ENCODE measurements at regions not wholly inside any gene's neighbourhood (a gene's known extent, or its start where the extent isn't known, plus 50 kb on each side); places are given as distances from the start of the nearest gene placed in this dataset.

DNA sequence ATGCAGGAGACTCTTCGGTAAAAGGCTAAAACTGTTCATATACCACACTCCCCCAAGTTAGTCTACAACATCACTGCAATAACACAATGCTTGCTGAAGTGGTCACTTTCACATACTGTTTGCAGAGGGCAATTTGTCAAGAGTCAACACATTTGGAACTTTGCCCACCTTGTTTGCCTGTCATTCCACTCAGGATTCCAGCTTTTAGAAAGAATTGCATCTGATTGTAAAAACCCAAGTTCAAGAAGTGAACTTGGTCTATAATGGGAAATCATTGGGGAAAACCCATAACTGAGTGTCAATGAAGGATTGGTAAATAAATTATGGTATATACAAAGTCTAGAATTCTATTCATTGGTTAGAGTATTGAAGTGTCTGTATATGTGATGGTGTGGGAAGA is 120.5 kb downstream of the GADD45G start:
- CTCF ChIA-PET = no interaction called here
- DNase-seq (no peak), ATAC-seq (ENCODE audit: low read depth) (no peak)
- intact Hi-C loops (cut with micrococcal nuclease) = no loop called here
- no peaks in the 10 kb centered on the region for H3K27me3 Mint-ChIP-seq
- H3K9me3 Mint-ChIP-seq = no peaks in the 10 kb centered on the region
- TF ChIP-seq, protein P1, sequence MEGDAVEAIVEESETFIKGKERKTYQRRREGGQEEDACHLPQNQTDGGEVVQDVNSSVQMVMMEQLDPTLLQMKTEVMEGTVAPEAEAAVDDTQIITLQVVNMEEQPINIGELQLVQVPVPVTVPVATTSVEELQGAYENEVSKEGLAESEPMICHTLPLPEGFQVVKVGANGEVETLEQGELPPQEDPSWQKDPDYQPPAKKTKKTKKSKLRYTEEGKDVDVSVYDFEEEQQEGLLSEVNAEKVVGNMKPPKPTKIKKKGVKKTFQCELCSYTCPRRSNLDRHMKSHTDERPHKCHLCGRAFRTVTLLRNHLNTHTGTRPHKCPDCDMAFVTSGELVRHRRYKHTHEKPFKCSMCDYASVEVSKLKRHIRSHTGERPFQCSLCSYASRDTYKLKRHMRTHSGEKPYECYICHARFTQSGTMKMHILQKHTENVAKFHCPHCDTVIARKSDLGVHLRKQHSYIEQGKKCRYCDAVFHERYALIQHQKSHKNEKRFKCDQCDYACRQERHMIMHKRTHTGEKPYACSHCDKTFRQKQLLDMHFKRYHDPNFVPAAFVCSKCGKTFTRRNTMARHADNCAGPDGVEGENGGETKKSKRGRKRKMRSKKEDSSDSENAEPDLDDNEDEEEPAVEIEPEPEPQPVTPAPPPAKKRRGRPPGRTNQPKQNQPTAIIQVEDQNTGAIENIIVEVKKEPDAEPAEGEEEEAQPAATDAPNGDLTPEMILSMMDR (IDR thresholded peaks at IDR 0.05) = no peak
- POLR2A ChIA-PET = no interaction called here
- no peaks in the 10 kb centered on the region for H3K36me3 Mint-ChIP-seq (ENCODE audit: low read depth)
- peaks cover 3% of the 10 kb centered on the region for H3K4me1 Mint-ChIP-seq
- no peak overlapping the region for H3K27ac Mint-ChIP-seq
- no peak overlapping the region for H3K4me3 Mint-ChIP-seq

DNA sequence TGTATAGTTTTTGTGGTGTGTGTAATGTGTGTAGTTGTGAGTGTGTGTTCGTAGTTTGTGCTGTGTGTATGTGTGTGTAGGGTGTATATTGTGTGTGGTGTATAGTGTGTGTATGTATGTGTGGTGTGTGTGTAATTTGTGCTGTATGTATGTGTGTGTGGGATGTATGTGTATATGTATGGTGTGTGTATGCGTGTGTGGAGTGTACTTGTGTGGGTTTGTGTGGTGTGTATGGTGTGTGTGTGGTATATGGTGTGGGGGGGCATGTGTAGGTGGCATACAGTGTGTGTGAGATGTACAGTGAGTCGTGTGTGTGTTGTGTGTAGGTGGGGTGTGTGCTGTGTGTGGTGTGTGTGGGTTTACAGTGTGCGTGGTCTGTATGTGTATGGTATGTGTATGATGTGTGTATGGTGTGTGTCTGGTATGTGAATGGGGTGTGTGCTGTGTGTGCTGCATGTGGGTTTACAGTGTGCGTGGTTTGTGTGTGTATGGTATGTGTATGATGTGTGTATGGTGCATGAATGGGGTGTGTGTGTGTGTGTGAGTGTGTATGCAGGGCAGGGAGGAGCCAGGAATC is 125.2 kb downstream of the GADD45G start:
- DNase-seq = no peak
- POLR2A ChIA-PET = no interaction called here
- Mint-ChIP-seq H3K9me3 (no peaks in the 10 kb centered on the region), H3K36me3 (ENCODE audit: low read depth) (no peaks in the 10 kb centered on the region), H3K4me3 (no peak overlapping the region), H3K27ac (no peak overlapping the region), H3K27me3 (no peaks in the 10 kb centered on the region), H3K4me1 (peaks cover 3% of the 10 kb centered on the region)
- TF ChIP-seq, protein P1 (IDR thresholded peaks at IDR 0.05) = no peak
- intact Hi-C loops (cut with micrococcal nuclease) = no loop called here
- ATAC-seq (ENCODE audit: low read depth) = no peak
- CTCF ChIA-PET = no interaction called here

DNA sequence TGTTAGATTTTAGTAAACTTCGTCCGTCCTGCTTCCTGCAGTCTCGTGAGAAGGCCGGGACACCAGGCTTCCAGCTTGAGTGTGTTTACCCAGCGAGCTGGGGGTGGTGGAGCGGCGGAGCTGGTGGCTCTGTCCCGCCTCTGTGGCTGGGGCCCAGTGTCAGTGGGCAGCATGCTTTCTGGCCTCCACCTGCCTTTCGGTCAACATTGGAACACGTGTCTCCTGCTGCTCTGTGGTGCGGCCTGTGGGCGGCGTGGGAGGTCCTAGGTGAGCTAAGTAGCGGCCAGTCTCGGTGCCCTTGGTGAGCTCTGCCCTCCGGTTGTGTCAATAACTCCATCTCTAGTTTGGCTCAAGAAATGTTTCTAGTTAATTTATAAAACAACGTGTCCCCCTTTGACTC is 125.9 kb downstream of the GADD45G start:
- H3K4me3 Mint-ChIP-seq = no peak overlapping the region
- POLR2A ChIA-PET = no interaction called here
- no peaks in the 10 kb centered on the region for H3K9me3 Mint-ChIP-seq
- ATAC-seq (ENCODE audit: low read depth) (no peak), DNase-seq (no peak)
- TF ChIP-seq, protein P1 (IDR thresholded peaks at IDR 0.05) = no peak
- CTCF ChIA-PET = no interaction called here
- no peaks in the 10 kb centered on the region for H3K36me3 Mint-ChIP-seq (ENCODE audit: low read depth)
- no peaks in the 10 kb centered on the region for H3K4me1 Mint-ChIP-seq
- intact Hi-C loops (cut with micrococcal nuclease) = no loop called here
- no peaks in the 10 kb centered on the region for H3K27me3 Mint-ChIP-seq
- H3K27ac Mint-ChIP-seq = no peak overlapping the region

DNA sequence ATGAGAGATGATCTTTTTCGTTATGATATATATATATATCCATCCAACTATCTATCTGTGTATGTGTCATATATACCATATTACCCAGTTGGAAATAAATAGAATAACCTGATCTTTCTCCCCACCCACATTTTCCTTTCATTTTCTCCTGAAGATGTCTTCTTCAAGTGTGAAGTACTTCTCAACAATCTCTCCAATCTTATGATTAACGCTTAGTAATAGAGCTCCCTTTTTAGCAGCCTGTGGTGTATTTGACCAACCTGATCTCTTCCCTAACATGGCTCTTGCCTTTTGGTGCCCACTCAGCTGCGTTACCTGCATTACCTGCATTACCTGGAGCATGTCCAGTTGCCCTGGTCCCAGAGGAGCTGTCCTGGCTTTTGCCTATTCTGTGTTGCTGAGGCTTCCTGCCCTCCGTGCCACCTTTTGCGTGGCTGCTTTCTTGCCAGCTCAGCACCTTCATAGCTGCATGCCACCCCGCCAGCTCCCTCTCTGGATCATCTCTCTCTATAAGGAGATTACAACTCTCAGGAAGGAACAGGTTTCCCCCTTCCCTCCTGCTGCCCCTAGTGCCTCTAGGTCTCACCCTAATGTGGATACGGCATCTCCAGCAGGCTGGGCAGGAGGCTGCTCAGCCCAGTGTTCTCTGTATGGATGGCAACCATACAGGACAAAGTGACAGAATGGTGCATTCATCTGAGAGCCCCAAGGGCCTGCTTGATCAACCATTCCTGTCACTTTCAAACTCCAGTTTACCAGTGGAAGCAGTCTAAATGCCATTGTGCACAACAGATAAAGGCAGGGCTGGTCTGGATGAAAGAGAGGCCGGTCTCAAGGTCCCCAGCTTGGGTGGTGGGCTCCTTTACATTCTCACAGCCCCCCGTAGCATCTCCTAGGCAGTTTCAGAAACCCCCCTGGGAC is 126.7 kb downstream of the GADD45G start:
- H3K4me3 Mint-ChIP-seq = no peak overlapping the region
- TF ChIP-seq, protein P1 (IDR thresholded peaks at IDR 0.05) = no peak
- no peaks in the 10 kb centered on the region for H3K27me3 Mint-ChIP-seq
- no peak for DNase-seq
- H3K36me3 Mint-ChIP-seq (ENCODE audit: low read depth) = no peaks in the 10 kb centered on the region
- CTCF ChIA-PET = interaction anchor here (0.9 kb wide), 1 partner anchor 133 kb away, joined by 3 read pairs; no protein-coding TSS in a partner anchor
- H3K4me1 Mint-ChIP-seq = no peaks in the 10 kb centered on the region
- no peaks in the 10 kb centered on the region for H3K9me3 Mint-ChIP-seq
- intact Hi-C loops (cut with micrococcal nuclease) = no loop called here
- POLR2A ChIA-PET = no interaction called here
- ATAC-seq (ENCODE audit: low read depth) = no peak
- H3K27ac Mint-ChIP-seq = no peak overlapping the region

DNA sequence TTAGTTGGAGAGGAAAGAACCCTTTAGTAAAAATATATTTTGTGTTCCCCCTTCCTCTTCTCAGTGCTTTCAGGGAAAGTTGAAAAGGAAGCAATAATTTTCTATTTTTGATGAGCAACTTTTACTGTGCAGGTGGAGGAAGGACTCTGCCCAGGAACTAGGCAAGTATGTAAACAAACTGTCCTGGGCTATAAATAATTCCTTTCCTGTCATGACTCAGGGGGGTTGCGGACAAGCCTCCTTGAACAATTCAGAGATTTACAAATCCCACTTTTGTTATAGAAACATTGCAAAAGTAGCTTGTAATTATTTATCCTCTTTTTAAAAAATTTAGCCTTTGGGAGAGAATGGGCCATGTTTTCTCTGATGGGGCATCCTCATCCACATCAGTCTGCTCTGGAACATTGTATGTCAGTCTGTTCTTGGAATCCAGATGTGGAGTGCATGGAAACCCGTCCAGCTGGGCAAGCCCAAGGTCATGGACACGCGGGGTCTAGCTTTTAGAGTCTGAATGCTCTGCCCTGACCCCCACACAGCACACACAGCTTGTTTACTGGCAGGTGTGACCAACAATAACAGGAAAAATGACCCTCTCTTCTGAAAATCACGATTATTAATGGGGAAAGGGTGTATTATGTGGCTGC is 127.6 kb downstream of the GADD45G start:
- H3K36me3 Mint-ChIP-seq (ENCODE audit: low read depth) = no peaks in the 10 kb centered on the region
- TF ChIP-seq, protein P1 (IDR thresholded peaks at IDR 0.05) = no peak
- ChIA-PET CTCF (no interaction called here), POLR2A (no interaction called here)
- no peaks in the 10 kb centered on the region for H3K9me3 Mint-ChIP-seq
- ATAC-seq (ENCODE audit: low read depth) = no peak
- no peak for DNase-seq
- intact Hi-C loops (cut with micrococcal nuclease) = no loop called here
- no peaks in the 10 kb centered on the region for H3K4me1 Mint-ChIP-seq
- H3K27ac Mint-ChIP-seq = no peak overlapping the region
- no peak overlapping the region for H3K4me3 Mint-ChIP-seq
- no peaks in the 10 kb centered on the region for H3K27me3 Mint-ChIP-seq

Measured in activated B cell treated with CpG ODN at 0.5 μM for 24 hours (primary cell).